ENCODE measurements at regions not wholly inside any gene's neighbourhood (a gene's known extent, or its start where the extent isn't known, plus 50 kb on each side); places are given as distances from the start of the nearest gene placed in this dataset.

DNA sequence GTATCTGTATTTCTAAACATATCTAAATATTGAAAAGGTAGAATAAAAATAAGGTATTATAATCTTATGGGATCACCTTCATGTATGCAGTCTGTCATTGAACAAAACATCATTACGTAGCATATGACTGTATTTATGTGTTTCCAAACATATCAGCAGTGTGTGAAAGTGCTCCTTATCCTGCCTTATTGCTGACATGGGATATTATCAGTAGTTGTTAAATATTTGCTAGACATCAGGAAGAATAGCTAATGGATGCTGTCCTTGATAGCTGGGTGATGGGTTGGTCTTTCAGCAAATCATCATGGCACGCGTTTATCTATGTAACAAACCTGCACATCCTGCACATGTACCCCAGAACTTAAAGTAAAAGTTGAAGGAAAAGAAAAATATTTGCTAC is 59.1 kb upstream of the FAM20A start:
- TF ChIP-seq, protein P1, sequence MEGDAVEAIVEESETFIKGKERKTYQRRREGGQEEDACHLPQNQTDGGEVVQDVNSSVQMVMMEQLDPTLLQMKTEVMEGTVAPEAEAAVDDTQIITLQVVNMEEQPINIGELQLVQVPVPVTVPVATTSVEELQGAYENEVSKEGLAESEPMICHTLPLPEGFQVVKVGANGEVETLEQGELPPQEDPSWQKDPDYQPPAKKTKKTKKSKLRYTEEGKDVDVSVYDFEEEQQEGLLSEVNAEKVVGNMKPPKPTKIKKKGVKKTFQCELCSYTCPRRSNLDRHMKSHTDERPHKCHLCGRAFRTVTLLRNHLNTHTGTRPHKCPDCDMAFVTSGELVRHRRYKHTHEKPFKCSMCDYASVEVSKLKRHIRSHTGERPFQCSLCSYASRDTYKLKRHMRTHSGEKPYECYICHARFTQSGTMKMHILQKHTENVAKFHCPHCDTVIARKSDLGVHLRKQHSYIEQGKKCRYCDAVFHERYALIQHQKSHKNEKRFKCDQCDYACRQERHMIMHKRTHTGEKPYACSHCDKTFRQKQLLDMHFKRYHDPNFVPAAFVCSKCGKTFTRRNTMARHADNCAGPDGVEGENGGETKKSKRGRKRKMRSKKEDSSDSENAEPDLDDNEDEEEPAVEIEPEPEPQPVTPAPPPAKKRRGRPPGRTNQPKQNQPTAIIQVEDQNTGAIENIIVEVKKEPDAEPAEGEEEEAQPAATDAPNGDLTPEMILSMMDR (conservative IDR thresholded peaks at IDR 0.05 in 1 of 2, IDR thresholded peaks at IDR 0.05 in 1 of 2; ENCODE audit: extremely low read depth in 1 of 2, insufficient read depth in 1 of 2, low read depth in 1 of 2, low read length in 2 of 2) = no peak
- no peak for TF ChIP-seq EZH2 (IDR thresholded peaks at IDR 0.05; ENCODE audit: borderline replicate concordance, low read length)

Measured in mammary epithelial cell (primary cell).